H1 (cell line): ENCODE measurements at regions not wholly inside any gene's neighbourhood (a gene's known extent, or its start where the extent isn't known, plus 50 kb on each side); places are given as distances from the start of the nearest gene placed in this dataset.

Experiments
- CHD2 ChIP-seq: IDR thresholded peaks from 2 replicates; pipeline ENCODE4 v1.6.1; 2012; ENCODE audit warnings: low read length, improper control_type of control experiment
- KDM4A ChIP-seq: IDR thresholded peaks from one replicate; pipeline ENCODE4 v1.7.1; 2012; ENCODE audit warnings: low read depth, mild to moderate bottlenecking, moderate library complexity, low read length, inconsistent platforms; ENCODE audit not compliant: severe bottlenecking
- SIX5 ChIP-seq: IDR thresholded peaks from 2 replicates; pipeline ENCODE4 v1.6.1; 2011; ENCODE audit warnings: mild to moderate bottlenecking, low read depth, low read length

DNA sequence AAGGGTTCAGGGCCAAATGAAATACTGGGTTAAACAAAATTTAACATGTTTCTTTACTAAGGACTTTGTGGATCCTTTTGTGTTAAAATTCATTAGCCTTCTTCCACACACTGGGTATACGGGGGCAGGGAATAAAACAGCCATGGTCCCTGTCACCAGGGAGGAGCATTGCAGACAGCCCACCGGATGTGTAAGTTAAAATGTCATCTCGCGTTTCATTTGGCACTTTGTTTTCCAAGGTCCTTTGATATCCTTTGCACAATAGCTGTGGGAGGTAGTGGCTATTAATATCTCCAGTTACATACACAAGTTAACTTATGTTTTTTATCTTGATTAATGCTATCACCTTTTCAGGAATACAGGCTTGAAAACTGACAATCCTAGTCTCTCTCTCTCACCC lies 172.7 kb downstream of the BARHL2 start (continued):
- TF ChIP-seq KDM4A (no peak), CHD2 (no peak), SIX5 (no peak)
